ENCODE measurements at regions not wholly inside any gene's neighbourhood (a gene's known extent, or its start where the extent isn't known, plus 50 kb on each side); places are given as distances from the start of the nearest gene placed in this dataset.

- H3K27me3 ChIP-seq (ENCODE audit: insufficient read depth, poor library complexity, severe bottlenecking), result peaks cover 3% of the 10 kb centered on the region
- no peak overlapping the region for H3K27ac ChIP-seq (replicated peaks)
- DNase-seq (ENCODE audit: low read depth in 1 of 2, low spot score in 1 of 2), result no peak
- H3K4me3 ChIP-seq (replicated peaks; ENCODE audit: insufficient read depth, low read length), result no peak overlapping the region
- TF ChIP-seq CTCF (IDR thresholded peaks at IDR 0.05; ENCODE audit: insufficient read depth, low read length) (no peak), GABPA (IDR thresholded peaks at IDR 0.05; ENCODE audit: low read depth) (no peak), POLR2AphosphoS5 (IDR thresholded peaks at IDR 0.05; ENCODE audit: low read depth) (no peak), SPI1 (IDR thresholded peaks at IDR 0.05; ENCODE audit: borderline replicate concordance, low read depth) (no peak)
- TF ChIP-seq, protein P1, sequence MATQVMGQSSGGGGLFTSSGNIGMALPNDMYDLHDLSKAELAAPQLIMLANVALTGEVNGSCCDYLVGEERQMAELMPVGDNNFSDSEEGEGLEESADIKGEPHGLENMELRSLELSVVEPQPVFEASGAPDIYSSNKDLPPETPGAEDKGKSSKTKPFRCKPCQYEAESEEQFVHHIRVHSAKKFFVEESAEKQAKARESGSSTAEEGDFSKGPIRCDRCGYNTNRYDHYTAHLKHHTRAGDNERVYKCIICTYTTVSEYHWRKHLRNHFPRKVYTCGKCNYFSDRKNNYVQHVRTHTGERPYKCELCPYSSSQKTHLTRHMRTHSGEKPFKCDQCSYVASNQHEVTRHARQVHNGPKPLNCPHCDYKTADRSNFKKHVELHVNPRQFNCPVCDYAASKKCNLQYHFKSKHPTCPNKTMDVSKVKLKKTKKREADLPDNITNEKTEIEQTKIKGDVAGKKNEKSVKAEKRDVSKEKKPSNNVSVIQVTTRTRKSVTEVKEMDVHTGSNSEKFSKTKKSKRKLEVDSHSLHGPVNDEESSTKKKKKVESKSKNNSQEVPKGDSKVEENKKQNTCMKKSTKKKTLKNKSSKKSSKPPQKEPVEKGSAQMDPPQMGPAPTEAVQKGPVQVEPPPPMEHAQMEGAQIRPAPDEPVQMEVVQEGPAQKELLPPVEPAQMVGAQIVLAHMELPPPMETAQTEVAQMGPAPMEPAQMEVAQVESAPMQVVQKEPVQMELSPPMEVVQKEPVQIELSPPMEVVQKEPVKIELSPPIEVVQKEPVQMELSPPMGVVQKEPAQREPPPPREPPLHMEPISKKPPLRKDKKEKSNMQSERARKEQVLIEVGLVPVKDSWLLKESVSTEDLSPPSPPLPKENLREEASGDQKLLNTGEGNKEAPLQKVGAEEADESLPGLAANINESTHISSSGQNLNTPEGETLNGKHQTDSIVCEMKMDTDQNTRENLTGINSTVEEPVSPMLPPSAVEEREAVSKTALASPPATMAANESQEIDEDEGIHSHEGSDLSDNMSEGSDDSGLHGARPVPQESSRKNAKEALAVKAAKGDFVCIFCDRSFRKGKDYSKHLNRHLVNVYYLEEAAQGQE (IDR thresholded peaks at IDR 0.05; ENCODE audit: insufficient replicate concordance, low read depth), result no peak
These were observed 113.4 kb downstream of the ELOVL4 start for GRCh38 chr6:79833964-79834284.

DNA sequence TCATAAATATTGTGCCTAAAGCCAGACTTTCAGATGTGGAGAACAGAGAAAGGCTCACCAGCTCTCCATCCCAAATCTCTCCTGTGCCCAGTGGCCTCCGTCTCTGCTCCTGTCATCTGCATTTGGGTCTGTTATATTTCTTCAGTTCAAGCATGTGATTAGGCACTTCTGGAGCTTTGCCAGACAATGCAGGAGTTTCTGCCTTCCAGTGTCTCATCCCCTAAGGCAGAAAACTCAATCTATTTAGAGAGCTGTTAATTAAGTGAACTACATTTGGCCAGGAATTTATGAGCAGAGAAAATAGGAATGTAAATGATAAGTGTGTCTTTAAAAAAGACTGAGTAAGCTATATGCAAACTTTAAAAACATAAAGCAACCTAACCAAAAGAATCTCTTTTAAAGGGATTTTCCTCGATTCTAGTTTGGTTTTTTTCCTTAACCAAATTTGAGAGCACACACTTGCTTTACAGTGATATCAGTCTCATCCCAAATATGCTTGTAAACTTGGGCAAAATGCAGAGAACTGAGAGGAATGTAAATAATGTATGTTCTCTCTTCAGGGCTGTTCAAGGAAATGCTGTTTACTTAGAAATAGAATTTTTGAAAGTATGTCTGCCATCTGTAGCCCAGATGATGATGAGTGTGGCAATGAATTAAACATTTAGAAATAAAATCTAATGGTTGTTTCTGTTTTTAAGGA, 113.9 kb downstream of the ELOVL4 start:
- no peak for TF ChIP-seq POLR2AphosphoS5 (IDR thresholded peaks at IDR 0.05; ENCODE audit: low read depth)
- TF ChIP-seq GABPA (IDR thresholded peaks at IDR 0.05; ENCODE audit: low read depth), result no peak
- TF ChIP-seq, protein P1 (IDR thresholded peaks at IDR 0.05; ENCODE audit: insufficient replicate concordance, low read depth), result no peak
- TF ChIP-seq SPI1 (IDR thresholded peaks at IDR 0.05; ENCODE audit: borderline replicate concordance, low read depth), result no peak
- Histone ChIP-seq H3K27ac (replicated peaks) (no peak overlapping the region), H3K27me3 (ENCODE audit: insufficient read depth, poor library complexity, severe bottlenecking) (peaks cover 3% of the 10 kb centered on the region), H3K4me3 (replicated peaks; ENCODE audit: insufficient read depth, low read length) (no peak overlapping the region)
- no peak for DNase-seq (ENCODE audit: low read depth in 1 of 2, low spot score in 1 of 2)

GRCh38 chr6:79832723-79833122, 114.6 kb downstream of the ELOVL4 start:
- H3K4me3 ChIP-seq (replicated peaks; ENCODE audit: insufficient read depth, low read length), result no peak overlapping the region
- DNase-seq (ENCODE audit: low read depth in 1 of 2, low spot score in 1 of 2), result no peak
- no peak overlapping the region for H3K27ac ChIP-seq (replicated peaks)
- H3K27me3 ChIP-seq (ENCODE audit: insufficient read depth, poor library complexity, severe bottlenecking), result peaks cover 3% of the 10 kb centered on the region
- TF ChIP-seq GABPA (IDR thresholded peaks at IDR 0.05; ENCODE audit: low read depth), result no peak
- no peak for TF ChIP-seq SPI1 (IDR thresholded peaks at IDR 0.05; ENCODE audit: borderline replicate concordance, low read depth)
- no peak for TF ChIP-seq POLR2AphosphoS5 (IDR thresholded peaks at IDR 0.05; ENCODE audit: low read depth)
- TF ChIP-seq, protein P1 (IDR thresholded peaks at IDR 0.05; ENCODE audit: insufficient replicate concordance, low read depth), result no peak
- TF ChIP-seq CTCF (IDR thresholded peaks at IDR 0.05; ENCODE audit: insufficient read depth, low read length), result no peak

Measured in HL-60 (cell line).